GM06990 (cell line): ENCODE measurements at regions not wholly inside any gene's neighbourhood (a gene's known extent, or its start where the extent isn't known, plus 50 kb on each side); places are given as distances from the start of the nearest gene placed in this dataset.

Experiments used
- DNase-seq: peaks from one replicate; pipeline ENCODE4 v3.0.0-alpha.2; 2011; ENCODE audit not compliant: insufficient read length; ENCODE audit errors: extremely low read depth
- H3K27me3 ChIP-seq: replicated peaks from 2 replicates; pipeline ENCODE4 v1.6.0; 2011; ENCODE audit warnings: low read length; ENCODE audit not compliant: control insufficient read depth, insufficient read depth
- H3K36me3 ChIP-seq: 2 replicates; pipeline ENCODE4 v1.5.1; 2011; ENCODE audit warnings: low read length; ENCODE audit not compliant: control insufficient read depth, insufficient read depth
- H3K4me3 ChIP-seq: replicated peaks from 2 replicates; pipeline ENCODE4 v1.5.1; 2011; ENCODE audit warnings: low read depth, mild to moderate bottlenecking, control low read depth, low read length
- CTCF ChIP-seq: IDR thresholded peaks from 2 replicates; pipeline ENCODE4 v1.5.1; 2011; ENCODE audit warnings: low read length, control low read depth, mild to moderate bottlenecking, inconsistent platforms; ENCODE audit not compliant: insufficient read depth, poor library complexity, severe bottlenecking

GRCh38 chr6:154570505-154570904 is 60.0 kb upstream of the CNKSR3 start:
- Histone ChIP-seq H3K36me3 (no peaks in the 10 kb centered on the region), H3K27me3 (no peaks in the 10 kb centered on the region; the same call in 1 of the 2 replicates), H3K4me3 (no peak overlapping the region)
- TF ChIP-seq CTCF: no peak
- DNase-seq: no peak

GRCh38 chr6:154572556-154572955 is 62.1 kb upstream of the CNKSR3 start:
- no peak for DNase-seq
- no peaks in the 10 kb centered on the region for H3K36me3 ChIP-seq
- no peaks in the 10 kb centered on the region; the same call in 1 of the 2 replicates for H3K27me3 ChIP-seq
- no peak for TF ChIP-seq CTCF
- no peak overlapping the region for H3K4me3 ChIP-seq

- DNase-seq: no peak
- H3K27me3 ChIP-seq: no peaks in the 10 kb centered on the region; the same call in 1 of the 2 replicates
- TF ChIP-seq CTCF: no peak
These were observed 67.6 kb upstream of the CNKSR3 start for GRCh38 chr6:154578004-154578559.

GRCh38 chr6:154579046-154579445 is 68.6 kb upstream of the CNKSR3 start:
- no peaks in the 10 kb centered on the region for H3K36me3 ChIP-seq
- no peak for TF ChIP-seq CTCF
- H3K27me3 ChIP-seq: no peaks in the 10 kb centered on the region; the same call in 1 of the 2 replicates
- no peak for DNase-seq
- H3K4me3 ChIP-seq: no peak overlapping the region

More at GRCh38 chr6:154578004-154578559, 67.6 kb upstream of the CNKSR3 start:
- H3K36me3 ChIP-seq: no peaks in the 10 kb centered on the region
- H3K4me3 ChIP-seq: no peak overlapping the region

GRCh38 chr6:154579485-154579884 is 69.0 kb upstream of the CNKSR3 start:
- DNase-seq: no peak
- Histone ChIP-seq H3K36me3 (no peaks in the 10 kb centered on the region), H3K27me3 (no peaks in the 10 kb centered on the region; the same call in 1 of the 2 replicates), H3K4me3 (no peak overlapping the region)
- no peak for TF ChIP-seq CTCF
